MM.1S (cell line): ENCODE measurements at regions not wholly inside any gene's neighbourhood (a gene's known extent, or its start where the extent isn't known, plus 50 kb on each side); places are given as distances from the start of the nearest gene placed in this dataset.

Experiments used
- EZH2 ChIP-seq: fragments of 300-600 bp; sonication (generic); optimal IDR thresholded peaks from 2 replicates; pipeline ENCODE3; 2017; ENCODE audit warnings: low read depth, mild to moderate bottlenecking, antibody characterized with exemption, low read length, mixed read lengths
- TF ChIP-seq, protein P1 (sequence below): fragments of 300-600 bp; sonication (generic); IDR thresholded peaks from 2 replicates; pipeline ENCODE4 v1.5.1; 2016; ENCODE audit warnings: antibody characterized with exemption, low read length, mixed read lengths

DNA sequence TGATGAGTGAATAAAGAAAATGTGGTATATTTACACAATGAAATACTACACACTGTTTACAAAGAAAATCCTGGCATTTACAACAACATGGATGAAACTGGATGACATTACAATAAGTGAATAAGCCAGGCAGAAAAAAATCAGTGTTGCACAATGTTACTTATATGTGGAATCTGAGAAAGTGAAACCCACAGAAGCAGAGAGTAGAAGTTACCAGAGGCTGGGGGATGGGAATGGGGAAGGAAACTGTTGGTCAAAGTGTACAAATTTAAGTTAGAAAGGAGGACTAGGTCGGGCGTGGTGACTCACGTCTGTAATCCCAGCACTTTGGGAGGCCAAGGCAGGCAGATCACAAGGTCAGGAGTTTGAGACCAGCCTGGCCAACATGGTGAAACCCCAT, 538.5 kb upstream of the MKI67 start:
- TF ChIP-seq, protein P1, sequence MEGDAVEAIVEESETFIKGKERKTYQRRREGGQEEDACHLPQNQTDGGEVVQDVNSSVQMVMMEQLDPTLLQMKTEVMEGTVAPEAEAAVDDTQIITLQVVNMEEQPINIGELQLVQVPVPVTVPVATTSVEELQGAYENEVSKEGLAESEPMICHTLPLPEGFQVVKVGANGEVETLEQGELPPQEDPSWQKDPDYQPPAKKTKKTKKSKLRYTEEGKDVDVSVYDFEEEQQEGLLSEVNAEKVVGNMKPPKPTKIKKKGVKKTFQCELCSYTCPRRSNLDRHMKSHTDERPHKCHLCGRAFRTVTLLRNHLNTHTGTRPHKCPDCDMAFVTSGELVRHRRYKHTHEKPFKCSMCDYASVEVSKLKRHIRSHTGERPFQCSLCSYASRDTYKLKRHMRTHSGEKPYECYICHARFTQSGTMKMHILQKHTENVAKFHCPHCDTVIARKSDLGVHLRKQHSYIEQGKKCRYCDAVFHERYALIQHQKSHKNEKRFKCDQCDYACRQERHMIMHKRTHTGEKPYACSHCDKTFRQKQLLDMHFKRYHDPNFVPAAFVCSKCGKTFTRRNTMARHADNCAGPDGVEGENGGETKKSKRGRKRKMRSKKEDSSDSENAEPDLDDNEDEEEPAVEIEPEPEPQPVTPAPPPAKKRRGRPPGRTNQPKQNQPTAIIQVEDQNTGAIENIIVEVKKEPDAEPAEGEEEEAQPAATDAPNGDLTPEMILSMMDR, result no peak
- no peak for TF ChIP-seq EZH2
